NCI-H187 treated with DMSO at 0.1 percent for 48 hours (cell line): ENCODE measurements at regions not wholly inside any gene's neighbourhood (a gene's known extent, or its start where the extent isn't known, plus 50 kb on each side); places are given as distances from the start of the nearest gene placed in this dataset.
"Not testable (repeated sequence)": the region's sequence is repeated elsewhere in the genome, so short reads cannot be mapped to it uniquely, and the experiment has no call there.

ENCODE experiments used
- DNase-seq: peaks from one replicate; lab custom pipeline; 2025; lab: John Stamatoyannopoulos, UW

DNA sequence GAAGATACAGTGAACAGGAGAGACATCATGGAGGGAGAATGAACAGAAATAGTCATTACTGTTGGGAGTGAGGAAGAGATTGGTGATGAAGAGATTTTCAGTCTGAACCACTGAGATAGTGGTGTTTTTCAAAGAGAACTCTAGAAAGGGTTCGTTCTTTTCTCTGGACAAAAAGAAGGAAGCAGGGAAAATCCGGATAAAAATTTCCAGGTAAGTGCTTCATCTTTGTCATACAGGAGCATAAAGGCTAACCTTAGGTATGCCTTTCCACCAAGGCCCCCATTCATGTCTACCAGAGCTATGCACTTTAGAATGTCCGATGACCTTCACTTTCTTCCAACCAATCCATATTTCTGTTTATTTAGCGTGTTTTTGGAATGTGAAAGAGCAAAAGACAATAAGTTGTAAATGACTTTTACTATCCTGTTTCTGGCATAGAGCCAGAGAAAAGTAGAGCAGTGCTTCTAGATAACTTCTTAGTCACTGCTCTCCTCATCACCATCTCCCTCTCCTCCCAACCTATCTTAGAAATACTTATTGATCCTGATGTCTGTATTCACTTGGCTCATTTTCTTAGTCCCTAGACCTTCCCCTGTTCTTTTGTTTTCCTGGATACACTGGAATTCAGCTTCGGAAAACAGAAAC, 116.5 kb downstream of the TTC6 start:
- DNase-seq: no peak

DNA sequence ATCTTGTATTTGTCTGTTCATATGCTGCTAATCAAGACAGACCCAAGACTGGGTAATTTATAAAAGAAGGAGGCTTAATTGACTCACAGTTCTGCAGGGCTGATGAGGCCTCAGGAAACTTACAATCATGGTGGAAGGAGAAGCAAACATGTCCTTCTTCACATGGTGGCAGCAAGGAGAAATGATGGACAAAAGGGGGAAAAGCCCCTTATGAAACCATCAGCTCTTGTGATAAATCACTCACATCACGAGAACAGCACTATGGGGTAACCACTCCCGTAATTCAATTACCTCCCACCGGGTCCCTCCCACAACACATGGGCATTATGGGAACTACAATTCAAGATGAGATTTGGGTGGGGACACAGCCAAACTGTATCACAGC, 117.0 kb downstream of the TTC6 start:
- not testable (repeated sequence) for DNase-seq

DNA sequence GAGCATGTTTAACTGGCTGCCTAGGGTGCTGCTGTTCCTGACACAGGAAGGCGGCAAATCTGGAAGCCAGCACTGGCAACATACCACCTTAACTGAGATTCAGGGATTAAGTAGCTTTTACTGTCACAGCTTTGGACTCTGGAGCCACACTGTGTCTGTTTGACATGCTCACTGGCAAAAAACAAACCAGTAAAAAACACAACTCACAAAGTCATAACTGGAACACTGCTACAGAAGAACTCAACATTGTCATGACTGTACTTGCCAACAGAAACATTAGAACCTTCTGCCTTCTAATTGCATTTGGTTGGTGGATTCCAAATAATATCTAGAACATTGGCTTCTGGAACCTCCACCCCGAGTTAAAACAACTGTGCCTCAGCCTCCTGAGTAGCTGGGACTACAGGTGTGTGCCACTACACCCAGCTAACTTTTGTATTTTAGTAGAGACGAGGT, 117.6 kb downstream of the TTC6 start:
- no peak for DNase-seq

DNA sequence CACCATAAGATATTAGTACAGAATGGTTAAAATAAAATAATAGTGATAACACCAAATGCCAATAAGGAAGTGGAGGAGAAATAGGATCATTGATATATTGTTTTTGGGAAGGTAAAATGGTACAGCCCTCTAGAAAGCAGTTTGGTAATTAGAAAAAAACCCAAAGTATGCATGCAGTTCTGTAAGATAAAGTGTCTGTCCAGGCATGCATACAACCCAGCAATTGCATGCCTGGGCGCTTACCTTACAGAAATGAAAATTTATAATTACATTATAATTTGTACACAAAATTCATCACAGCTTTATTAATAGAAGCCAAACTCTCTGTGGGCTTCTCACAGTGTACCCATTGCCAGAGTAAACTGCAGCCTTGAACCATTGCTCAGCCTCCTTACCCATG, 124.7 kb downstream of the TTC6 start:
- no peak for DNase-seq

DNA sequence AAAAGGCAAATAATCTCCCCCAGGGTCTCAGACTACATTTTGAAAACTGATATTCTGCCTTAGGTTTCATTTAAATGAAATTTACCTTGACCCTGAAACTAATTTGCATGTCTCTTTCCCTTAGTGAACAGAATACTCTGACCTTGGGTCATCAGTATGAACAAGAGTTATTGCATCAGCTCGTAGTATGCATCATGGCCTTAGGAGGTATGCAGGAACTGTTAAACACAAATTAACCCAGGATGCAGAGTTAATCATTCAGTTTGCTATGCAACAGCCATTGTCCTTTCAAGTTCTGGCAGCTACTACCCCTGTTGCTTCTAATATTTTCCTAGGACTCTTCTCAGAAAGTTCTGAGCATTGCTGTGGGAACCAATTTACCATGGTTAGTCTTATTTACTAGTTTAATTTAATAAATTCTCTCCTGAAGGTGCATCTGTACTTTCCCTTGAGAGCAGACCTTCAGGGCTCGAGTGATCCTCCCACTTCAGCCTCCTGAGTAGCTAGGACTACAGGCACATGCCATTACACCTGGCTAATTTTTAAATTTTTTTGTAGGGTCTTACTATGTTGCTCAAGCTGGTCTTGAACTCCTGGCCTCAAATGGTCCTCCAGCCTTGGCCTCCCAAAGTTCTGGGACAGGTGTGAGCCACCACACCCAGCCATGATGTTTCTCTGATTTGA, 126.7 kb downstream of the TTC6 start:
- DNase-seq: no peak

DNA sequence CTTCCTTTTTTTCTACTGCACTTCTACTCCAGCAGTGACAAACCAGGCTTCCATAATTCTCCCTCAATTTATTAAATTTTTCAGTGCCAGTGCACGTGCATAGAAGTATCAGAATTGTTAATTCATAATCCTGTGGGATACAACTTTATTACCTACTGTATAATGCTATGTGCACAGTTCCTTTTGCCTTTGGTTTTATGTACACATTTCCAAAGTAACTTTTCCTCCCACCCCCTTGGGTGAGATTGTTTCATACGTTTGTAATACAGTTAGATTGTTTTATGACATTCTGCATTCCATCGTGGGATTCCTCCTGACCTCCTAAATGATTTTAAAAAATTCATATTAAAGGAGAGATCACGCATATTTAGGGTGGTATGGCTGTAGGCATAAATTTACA, 128.1 kb downstream of the TTC6 start:
- DNase-seq: no peak

DNA sequence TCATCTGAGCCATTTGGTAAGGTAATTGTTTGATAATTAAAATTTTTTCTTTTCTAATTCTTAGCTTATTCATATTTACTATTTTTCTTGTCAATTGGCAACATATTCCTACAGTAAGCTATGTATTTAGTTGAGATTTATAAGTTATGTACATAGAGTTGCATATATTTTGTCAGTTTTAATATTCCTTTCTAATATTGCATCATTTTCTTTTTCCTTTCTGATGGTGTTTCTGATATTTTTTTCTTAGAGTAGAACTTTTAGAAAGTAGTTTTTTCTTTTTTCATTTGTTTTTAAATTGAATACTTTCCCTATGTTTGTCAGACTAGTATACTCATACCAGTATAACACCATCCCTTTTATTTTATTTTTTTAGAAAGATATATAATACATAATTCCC, 131.3 kb downstream of the TTC6 start:
- no peak for DNase-seq

DNA sequence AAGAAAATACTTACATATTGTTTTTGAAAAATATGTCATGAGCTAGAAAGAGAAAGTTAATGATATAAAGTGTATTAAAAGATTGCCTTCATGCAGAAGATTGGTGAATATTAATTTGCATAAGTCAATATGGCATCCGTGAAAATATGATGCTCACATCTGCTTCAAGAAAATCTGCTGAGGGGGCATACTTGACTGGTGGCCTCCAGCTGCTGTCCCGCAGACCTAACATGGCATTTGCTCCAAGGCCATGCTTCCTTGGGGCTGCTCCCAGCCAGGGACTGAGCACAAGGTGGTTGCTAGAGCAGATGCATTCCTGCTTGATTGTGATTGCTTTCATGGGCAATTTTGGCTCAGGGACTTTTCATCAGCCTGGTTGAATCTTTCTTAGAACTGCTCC, 133.8 kb downstream of the TTC6 start:
- DNase-seq: no peak

DNA sequence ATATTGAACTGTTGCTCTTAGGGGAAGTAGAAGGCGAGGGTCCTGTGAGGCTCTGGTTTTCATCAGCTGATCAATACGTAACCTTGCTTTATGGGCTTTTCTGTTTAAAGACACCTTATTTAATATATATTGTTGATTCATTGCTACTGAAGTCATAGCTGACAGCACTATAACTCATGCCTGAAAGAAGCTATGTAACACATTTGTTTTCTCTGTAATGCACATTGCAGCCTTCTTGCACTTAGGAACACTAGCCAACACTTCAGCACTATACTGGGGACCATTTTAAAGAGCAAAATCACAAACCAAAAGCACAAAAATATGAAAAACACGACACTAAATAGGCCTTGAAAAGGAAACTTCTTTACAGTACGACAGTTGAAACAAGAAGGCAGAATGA, 135.7 kb downstream of the TTC6 start:
- DNase-seq: no peak

DNA sequence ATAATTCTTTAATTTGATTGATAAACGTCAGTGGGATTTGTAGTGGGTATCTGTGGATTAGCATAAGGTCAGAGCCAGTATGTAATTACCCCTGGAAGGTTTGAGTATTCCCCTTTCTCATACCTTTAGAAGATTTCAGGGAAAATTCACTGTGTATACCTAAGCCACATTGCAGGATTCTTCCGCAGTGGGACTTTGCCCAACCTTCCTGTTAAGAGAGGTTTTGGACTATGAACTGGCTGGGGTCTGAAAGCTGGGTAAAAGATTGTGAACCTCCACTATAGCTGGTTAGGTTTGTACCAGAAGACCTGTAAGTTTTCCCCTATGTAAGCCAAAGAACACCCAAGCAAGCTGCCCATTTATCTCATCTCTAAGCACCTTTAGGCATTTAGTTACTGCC, 150.2 kb downstream of the TTC6 start:
- DNase-seq: no peak

DNA sequence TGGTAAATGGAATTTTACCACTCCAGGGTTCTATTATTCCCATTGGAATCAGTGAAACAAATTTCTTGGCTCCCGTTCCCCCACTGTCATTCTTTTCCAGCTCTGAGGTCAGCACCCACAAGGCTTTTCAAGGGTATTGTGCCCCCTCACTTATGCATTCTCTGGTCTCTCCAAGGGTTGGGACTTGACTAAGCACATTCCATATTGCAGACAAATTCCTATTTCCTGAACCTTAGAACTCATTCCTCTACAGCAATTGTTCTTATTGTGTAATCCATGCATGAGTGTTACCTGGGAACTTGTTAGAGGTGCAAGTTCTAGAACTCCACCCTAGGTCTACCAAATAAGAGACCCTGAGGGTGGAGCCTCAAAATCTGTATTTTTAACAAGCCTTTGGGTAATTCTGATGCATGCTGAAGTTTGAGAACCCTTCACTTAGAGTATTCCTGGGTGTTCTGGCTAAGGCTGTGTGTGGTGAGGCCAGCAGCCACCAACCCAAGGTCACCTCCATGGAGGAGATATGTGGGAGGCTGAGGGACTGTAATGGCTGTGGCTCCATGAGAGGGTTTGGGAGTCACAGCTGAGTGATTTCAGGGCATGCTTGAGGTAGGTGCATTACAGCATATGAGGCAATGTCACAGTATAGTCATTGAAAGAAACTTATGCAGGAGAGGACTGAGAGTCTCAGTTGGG, 150.9 kb downstream of the TTC6 start:
- no peak for DNase-seq

DNA sequence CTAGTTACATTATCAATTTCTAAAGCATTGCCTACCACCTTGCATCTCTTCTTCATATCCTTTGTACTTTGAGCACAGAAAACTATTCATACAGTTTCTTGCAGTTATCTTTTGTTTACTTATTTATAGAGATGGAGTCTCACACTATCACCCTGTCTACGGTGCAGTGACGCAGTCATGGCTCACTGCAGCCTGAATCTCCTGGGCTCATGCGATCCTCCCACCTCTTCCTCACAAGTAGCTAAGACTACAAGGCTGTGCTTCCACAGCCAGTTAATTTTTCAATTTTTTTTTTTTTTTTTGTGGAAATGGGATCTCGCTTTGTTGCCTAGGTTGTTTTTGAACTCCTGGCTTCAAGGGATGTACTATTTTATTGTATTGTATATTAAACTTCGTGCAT, 158.0 kb downstream of the TTC6 start:
- no peak for DNase-seq

DNA sequence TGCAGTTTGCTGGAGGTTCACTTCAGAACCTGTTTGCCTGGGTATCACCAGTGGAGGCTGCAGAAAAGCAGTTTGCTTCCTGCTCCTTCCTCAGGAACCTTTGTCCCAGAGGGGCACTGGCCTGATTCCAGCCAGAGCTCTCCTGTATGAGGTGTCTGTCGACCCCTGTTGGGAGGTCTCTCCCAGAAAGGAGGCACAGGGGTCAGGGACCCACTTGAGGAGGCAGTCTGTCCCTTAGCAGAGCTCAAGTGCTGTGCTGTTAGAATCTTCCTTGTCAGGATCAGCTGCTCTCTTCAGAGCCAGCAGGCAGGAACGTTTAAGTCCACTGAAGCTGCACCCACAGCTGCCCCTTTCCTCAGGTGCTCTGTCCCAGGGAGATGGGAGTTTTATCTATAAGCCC, 164.8 kb downstream of the TTC6 start:
- DNase-seq: not testable (repeated sequence)

DNA sequence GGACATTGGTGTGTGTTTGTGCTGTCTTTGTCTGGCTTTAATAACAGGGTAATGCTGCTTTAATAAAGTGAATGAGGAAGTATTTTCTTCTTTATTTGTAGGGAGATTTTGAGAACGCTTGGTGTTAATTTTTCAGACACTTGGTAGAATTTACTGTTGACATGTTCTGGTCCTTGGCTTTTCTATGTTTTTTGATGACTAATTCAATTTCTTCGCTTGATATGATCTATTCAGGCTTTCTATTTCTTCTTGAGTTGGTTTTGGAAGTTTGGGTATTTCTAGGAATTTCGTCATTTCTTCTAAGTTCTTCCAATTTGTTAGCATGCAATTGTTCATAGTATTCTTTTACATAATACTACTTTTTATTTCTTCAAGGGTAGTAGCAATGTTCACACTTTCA, 167.8 kb downstream of the TTC6 start:
- no peak for DNase-seq

DNA sequence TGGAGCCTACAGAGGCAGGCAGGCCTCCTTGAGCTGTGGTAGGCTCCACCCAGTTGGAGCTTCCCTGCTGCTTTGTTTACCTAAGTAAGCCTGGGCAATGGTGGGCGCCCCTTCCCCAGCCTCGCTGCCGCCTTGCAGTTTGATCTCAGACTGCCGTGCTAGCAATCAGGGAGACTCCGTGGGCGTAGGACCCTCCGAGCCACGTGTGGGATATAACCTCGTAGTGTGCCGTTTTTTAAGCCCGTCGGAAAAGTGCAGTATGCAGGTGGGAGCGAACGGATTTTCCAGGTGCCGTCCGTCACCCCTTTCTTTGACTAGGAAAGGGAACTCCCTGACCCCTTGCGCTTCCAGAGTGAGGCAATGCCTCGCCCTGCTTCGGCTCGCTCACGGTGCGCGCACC, 176.9 kb downstream of the TTC6 start:
- DNase-seq: not testable (repeated sequence)

DNA sequence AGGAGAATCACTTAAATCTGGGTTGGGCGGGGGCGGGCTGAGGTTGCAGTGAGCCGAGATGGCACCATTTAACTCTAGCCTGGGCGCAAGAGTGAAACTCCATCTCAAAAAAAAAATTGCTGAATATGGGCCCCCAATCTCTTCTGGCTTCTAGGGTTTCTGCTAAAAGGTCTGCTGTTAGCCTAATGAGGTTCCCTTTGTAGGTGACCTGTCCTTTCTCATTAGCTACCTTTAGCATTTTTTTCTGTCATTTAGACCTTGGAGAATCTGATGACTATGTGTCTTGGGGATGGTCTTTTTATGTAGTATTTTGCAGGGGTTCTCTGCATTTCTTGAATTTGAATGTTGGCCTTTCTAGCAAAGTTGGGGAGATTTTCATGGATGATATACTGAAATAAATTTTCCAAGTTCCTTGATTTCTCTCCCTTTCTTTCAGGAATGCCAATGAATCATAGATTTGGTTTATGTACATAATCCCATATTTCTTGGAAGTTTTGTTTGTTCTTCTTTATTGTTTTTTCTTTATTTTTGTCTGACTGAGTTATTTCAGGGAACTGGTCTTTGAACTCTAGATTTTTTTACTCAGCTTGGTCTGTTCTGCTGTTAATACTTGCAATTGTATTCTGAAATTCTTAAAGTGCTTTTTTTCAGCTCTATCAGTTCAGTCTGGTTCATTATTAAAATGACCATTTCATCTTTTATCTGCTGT, 181.5 kb downstream of the TTC6 start:
- no peak for DNase-seq

DNA sequence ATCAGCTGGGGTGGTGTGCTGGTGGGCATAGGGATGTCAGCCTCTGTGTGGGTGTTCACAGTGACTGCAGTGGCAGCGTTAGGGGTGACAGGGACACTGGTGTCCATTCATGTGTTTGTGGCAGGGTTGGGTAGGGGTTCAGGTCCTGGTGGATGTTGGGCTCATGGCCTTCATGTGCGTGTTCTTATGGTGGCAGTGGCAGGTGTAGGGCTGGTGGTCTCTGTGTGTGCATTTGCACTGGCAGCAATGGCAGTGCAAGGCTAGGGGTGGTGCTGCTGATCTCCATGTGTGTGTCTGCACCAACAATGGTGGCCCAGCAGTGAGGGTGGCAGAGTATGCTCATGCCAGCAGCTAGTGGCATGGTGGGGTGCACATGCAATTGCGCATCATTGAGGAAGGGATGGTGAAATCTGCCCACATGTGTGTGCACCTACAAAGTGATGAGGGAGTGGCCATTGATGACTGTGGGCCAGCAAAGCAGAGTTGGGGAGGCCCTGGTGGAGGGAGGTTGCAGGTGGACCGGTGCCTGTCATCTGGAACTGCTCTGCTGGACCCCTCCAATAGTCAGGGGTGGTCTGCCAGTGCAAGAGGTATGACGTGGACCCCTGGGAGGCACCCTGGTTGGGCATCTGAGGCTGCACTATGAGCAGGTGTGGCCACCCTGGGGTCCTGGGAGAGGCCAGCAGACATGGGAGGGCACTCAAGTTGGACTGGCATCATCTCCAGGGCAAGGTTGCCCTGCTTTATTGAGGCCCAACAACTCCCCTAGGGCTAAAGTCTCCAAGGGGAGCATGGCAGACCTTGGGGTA, 182.9 kb downstream of the TTC6 start:
- DNase-seq: no peak

DNA sequence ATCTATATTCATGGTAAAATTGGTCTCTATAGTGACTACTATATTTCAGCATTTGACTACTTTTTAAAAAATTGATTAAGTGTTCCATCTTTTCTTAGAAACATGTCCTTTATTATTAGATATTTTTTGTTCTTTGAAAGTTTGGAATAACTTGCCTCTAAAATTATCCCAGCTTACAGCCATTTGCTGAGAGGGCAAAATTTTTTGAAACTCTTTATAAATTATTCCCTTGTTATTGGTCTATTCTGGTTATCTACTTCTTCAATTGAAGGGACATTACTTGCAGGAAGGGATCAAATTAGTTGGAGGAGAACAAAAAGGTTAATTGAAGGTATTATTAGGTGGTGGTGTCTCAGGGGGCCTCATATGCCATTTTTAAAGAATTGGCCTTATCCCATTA, 184.1 kb downstream of the TTC6 start:
- DNase-seq: no peak

DNA sequence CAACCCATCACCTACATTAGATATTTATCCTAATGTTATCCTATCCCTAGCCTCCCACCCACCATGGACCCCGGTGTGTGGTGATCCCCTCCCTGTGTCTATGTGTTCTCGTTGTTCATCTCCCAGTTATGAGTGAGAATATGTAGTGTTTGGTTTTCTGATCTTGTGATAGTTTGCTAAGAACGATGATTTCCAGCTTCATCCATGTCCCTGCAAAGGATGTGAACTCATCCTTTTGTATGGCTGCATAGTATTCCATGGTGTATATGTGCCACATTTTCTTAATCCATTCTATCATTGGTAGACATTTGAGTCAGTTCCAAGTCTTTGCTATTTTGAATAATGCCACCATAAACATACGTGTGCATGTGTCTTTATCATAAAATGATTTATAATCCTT, 185.3 kb downstream of the TTC6 start:
- not testable (repeated sequence) for DNase-seq

DNA sequence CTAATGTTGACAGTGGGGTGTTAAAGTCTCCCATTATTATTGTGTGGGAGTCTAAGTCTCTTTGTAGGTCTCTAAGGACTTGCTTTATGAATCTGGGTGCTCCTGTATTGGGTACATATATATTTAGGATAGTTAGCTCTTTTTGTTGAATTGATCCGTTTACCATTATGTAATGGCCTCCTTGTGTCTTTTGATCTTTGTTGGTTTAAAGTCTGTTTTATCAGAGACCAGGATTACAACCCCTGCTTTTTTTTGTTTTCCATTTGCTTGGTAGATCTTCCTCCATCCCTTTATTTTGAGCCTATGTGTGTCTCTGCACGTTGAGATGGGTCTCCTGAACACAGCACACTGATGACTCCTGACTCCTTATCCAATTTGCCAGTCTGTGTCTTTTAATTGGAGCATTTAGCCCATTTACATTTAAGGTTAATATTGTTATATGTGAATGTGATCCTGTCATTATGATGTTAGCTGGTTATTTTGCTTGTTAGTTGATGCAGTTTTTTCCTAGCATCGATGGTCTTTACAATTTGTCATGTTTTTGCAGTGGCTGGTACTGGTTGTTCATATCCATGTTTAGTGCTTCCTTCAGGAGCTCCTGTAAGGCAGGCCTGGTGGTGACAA, 188.9 kb downstream of the TTC6 start:
- DNase-seq: not testable (repeated sequence)

DNA sequence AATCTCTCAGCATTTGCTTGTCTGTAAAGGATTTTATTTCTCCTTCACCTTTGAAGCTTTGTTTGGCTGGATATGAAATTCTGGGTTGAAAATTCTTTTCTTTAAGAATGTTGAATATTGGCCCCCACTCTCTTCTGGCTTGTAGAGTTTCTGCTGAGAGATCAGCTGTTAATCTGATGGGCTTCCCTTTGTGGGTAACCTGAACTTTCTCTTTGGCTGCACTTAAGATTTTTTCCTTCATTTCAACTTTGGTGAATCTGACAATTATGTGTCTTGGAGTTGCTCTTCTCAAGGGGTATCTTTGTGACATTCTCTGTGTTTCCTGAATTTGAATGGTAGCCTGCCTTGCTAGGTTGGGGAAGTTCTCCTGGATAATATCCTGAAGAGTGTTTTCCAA, 189.4 kb downstream of the TTC6 start:
- DNase-seq: not testable (repeated sequence)
